ENCODE measurements at regions not wholly inside any gene's neighbourhood (a gene's known extent, or its start where the extent isn't known, plus 50 kb on each side); places are given as distances from the start of the nearest gene placed in this dataset.

DNA sequence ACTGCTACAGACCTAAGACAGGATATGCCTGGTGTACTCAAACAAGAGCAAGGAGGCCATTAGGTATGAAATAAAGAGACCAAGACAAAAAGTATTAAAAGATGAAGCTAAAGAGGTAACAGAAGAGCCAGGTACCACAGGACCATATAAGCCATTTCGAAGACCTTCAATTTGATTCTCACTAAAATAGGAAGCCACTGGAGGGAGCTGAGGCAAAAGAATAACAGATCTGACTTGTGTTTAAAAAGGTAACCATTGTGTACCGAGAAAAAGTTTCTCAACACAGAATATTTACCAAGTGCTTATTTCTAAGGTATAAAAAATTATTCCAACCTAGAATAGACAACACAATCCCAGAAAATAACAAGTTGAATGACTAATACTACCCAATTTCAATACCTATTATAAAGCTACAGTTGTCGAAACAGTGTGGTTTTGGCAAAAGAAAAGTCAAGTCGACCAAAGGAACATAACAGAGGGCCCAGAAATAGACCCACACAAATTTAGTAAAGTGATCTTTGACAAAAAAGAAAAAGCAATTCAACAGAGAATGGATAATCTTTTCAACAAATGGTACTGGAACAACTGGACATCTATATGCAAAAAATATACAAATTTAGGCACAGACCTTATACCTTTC, 125.3 kb upstream of the DST start:
- Histone ChIP-seq H3K4me1 (peaks cover 0 to 91% of the 10 kb centered on the region in 2 donors), H3K4me3 (no peak overlapping the region), H3K9me3 (no peaks in the 10 kb centered on the region), H3K27ac (peak overlapping the region in 1 of 2 donors; percentile 79), H3K27me3 (no peaks in the 10 kb centered on the region), H3K36me3 (no peaks in the 10 kb centered on the region)
- DNase-seq (ENCODE audit: low spot score) = no peak
- TF ChIP-seq, protein P1, sequence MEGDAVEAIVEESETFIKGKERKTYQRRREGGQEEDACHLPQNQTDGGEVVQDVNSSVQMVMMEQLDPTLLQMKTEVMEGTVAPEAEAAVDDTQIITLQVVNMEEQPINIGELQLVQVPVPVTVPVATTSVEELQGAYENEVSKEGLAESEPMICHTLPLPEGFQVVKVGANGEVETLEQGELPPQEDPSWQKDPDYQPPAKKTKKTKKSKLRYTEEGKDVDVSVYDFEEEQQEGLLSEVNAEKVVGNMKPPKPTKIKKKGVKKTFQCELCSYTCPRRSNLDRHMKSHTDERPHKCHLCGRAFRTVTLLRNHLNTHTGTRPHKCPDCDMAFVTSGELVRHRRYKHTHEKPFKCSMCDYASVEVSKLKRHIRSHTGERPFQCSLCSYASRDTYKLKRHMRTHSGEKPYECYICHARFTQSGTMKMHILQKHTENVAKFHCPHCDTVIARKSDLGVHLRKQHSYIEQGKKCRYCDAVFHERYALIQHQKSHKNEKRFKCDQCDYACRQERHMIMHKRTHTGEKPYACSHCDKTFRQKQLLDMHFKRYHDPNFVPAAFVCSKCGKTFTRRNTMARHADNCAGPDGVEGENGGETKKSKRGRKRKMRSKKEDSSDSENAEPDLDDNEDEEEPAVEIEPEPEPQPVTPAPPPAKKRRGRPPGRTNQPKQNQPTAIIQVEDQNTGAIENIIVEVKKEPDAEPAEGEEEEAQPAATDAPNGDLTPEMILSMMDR (IDR thresholded peaks at IDR 0.05) = peak in 1 of 2 donors; percentile 51

GRCh38 chr6:56767435-56767834, 124.7 kb upstream of the DST start:
- no peak for DNase-seq (ENCODE audit: low spot score)
- Histone ChIP-seq H3K4me3 (no peak overlapping the region), H3K27me3 (no peaks in the 10 kb centered on the region), H3K9me3 (no peaks in the 10 kb centered on the region), H3K4me1 (peaks cover 0 to 86% of the 10 kb centered on the region in 2 donors), H3K27ac (no peak overlapping the region), H3K36me3 (no peaks in the 10 kb centered on the region)
- TF ChIP-seq, protein P1 (IDR thresholded peaks at IDR 0.05) = no peak

- TF ChIP-seq, protein P1 (IDR thresholded peaks at IDR 0.05) = no peak
- no peak for DNase-seq (ENCODE audit: low spot score)
- Histone ChIP-seq H3K27me3 (no peaks in the 10 kb centered on the region), H3K27ac (no peak overlapping the region), H3K9me3 (no peaks in the 10 kb centered on the region), H3K4me1 (peaks cover 0 to 79% of the 10 kb centered on the region in 2 donors), H3K4me3 (no peak overlapping the region), H3K36me3 (no peaks in the 10 kb centered on the region)
Observed at GRCh38 chr6:56766806-56767178, 124.1 kb upstream of the DST start.

- H3K36me3 ChIP-seq = no peaks in the 10 kb centered on the region
- TF ChIP-seq, protein P1 (IDR thresholded peaks at IDR 0.05) = no peak
- no peak overlapping the region for H3K4me3 ChIP-seq
- H3K27me3 ChIP-seq = no peaks in the 10 kb centered on the region
- H3K27ac ChIP-seq = peak overlapping the region in 1 of 2 donors; percentile 15
- peaks cover 0 to 74% of the 10 kb centered on the region in 2 donors for H3K4me1 ChIP-seq
- DNase-seq (ENCODE audit: low spot score) = no peak
- H3K9me3 ChIP-seq = no peaks in the 10 kb centered on the region
Observed at GRCh38 chr6:56766139-56766805, 123.6 kb upstream of the DST start.

- H3K27ac ChIP-seq = no peak overlapping the region
- no peak for DNase-seq (ENCODE audit: low spot score)
- no peaks in the 10 kb centered on the region for H3K27me3 ChIP-seq
- no peak overlapping the region for H3K4me3 ChIP-seq
- peaks cover 0 to 66% of the 10 kb centered on the region in 2 donors for H3K4me1 ChIP-seq
- H3K9me3 ChIP-seq = no peaks in the 10 kb centered on the region
- TF ChIP-seq, protein P1 (IDR thresholded peaks at IDR 0.05) = no peak
- H3K36me3 ChIP-seq = no peaks in the 10 kb centered on the region
Observed at GRCh38 chr6:56765494-56765893, 122.8 kb upstream of the DST start.

Data from right atrium auricular region (tissue), 2 donors.